Thoracic aorta (tissue), 2 donors: ENCODE measurements at regions not wholly inside any gene's neighbourhood (a gene's known extent, or its start where the extent isn't known, plus 50 kb on each side); places are given as distances from the start of the nearest gene placed in this dataset.
"Not testable (repeated sequence)": the region's sequence is repeated elsewhere in the genome, so short reads cannot be mapped to it uniquely, and the experiment has no call there.

ENCODE experiments used
- ATAC-seq: fragments of 150-250 bp; one replicate; pipeline ENCODE4 v1.8.0; 2017; ENCODE audit warnings: low read depth; ENCODE audit not compliant: insufficient number of reproducible peaks, low FRiP score
- DNase-seq: peaks from one replicate; pipeline ENCODE4 v3.0.0-alpha.2; 2020; ENCODE audit warnings: low spot score
- H3K27ac ChIP-seq, 2 donors: fragments of 200-600 bp; sonication (generic); 1 replicate in 1 of 2; 2 replicates in 1 of 2; pipeline ENCODE4 v1.5.1; 2016; ENCODE audit warnings: mild to moderate bottlenecking in 2 of 2, moderate library complexity in 2 of 2
- H3K27me3 ChIP-seq: fragments of 200-600 bp; sonication (generic); replicated peaks from 2 replicates; pipeline ENCODE4 v1.6.0; 2016; ENCODE audit warnings: mild to moderate bottlenecking; ENCODE audit not compliant: insufficient read depth
- H3K36me3 ChIP-seq: fragments of 200-600 bp; sonication (generic); one replicate; pipeline ENCODE4 v1.5.1; 2016
- H3K4me1 ChIP-seq, 2 donors: fragments of 200-600 bp; sonication (generic); 1 replicate in 1 of 2; 2 replicates in 1 of 2; pipeline versions ENCODE4 v1.5.1 to v1.6.0; 2016; ENCODE audit warnings: low read depth in 2 of 2, mild to moderate bottlenecking in 1 of 2; ENCODE audit not compliant: control insufficient read depth in 1 of 2
- H3K4me3 ChIP-seq: fragments of 200-600 bp; sonication (generic); 2 replicates; pipeline ENCODE4 v1.5.1; 2016; ENCODE audit warnings: mild to moderate bottlenecking
- H3K9me3 ChIP-seq: fragments of 200-600 bp; sonication (generic); 2 replicates; pipeline ENCODE4 v1.5.1; 2016
- CTCF ChIP-seq: fragments of 200-600 bp; sonication (generic); IDR thresholded peaks from one replicate; pipeline ENCODE4 v1.5.1; 2019; ENCODE audit warnings: antibody characterized with exemption

- no peaks in the 10 kb centered on the region for H3K9me3 ChIP-seq
- no peak for DNase-seq
- H3K27me3 ChIP-seq, result no peaks in the 10 kb centered on the region
- no peak overlapping the region for H3K27ac ChIP-seq
- H3K36me3 ChIP-seq, result no peaks in the 10 kb centered on the region
- peaks cover 0 to 20% of the 10 kb centered on the region in 2 donors for H3K4me1 ChIP-seq
- ATAC-seq, result no peak
- no peak overlapping the region for H3K4me3 ChIP-seq
- TF ChIP-seq CTCF, result no peak
Observed at GRCh38 chr3:176219970-176220369, 977.3 kb downstream of the TBL1XR1 start.

GRCh38 chr3:176214758-176215157 is 982.5 kb downstream of the TBL1XR1 start:
- no peak overlapping the region for H3K27ac ChIP-seq
- peaks cover 0 to 20% of the 10 kb centered on the region in 2 donors for H3K4me1 ChIP-seq
- no peak for TF ChIP-seq CTCF
- no peaks in the 10 kb centered on the region for H3K27me3 ChIP-seq
- ATAC-seq, result no peak
- H3K9me3 ChIP-seq, result no peaks in the 10 kb centered on the region
- no peak overlapping the region for H3K4me3 ChIP-seq
- no peaks in the 10 kb centered on the region for H3K36me3 ChIP-seq
- DNase-seq, result no peak

- H3K4me1 ChIP-seq, result peaks cover 0 to 16% of the 10 kb centered on the region in 2 donors
- not testable (repeated sequence) for H3K9me3 ChIP-seq, H3K36me3 ChIP-seq, H3K4me3 ChIP-seq, H3K27me3 ChIP-seq, H3K27ac ChIP-seq, ATAC-seq, DNase-seq
Observed at GRCh38 chr3:176213314-176213713, 984.0 kb downstream of the TBL1XR1 start.

- Histone ChIP-seq H3K36me3 (no peaks in the 10 kb centered on the region), H3K27ac (no peak overlapping the region), H3K27me3 (no peaks in the 10 kb centered on the region), H3K9me3 (no peaks in the 10 kb centered on the region), H3K4me1 (no peaks in the 10 kb centered on the region), H3K4me3 (no peak overlapping the region)
- DNase-seq (no peak), ATAC-seq (no peak)
- no peak for TF ChIP-seq CTCF
Observed at GRCh38 chr3:176208915-176209314, 988.4 kb downstream of the TBL1XR1 start.

- H3K4me3 ChIP-seq, result no peak overlapping the region
- DNase-seq (no peak), ATAC-seq (no peak)
- H3K27ac ChIP-seq, result no peak overlapping the region
- no peaks in the 10 kb centered on the region for H3K9me3 ChIP-seq
- H3K36me3 ChIP-seq, result no peaks in the 10 kb centered on the region
- TF ChIP-seq CTCF, result no peak
- H3K4me1 ChIP-seq, result peaks cover 0 to 4% of the 10 kb centered on the region in 2 donors
- no peaks in the 10 kb centered on the region for H3K27me3 ChIP-seq
Observed at GRCh38 chr3:176208283-176208682, 989.0 kb downstream of the TBL1XR1 start.

- H3K27ac ChIP-seq, result no peak overlapping the region
- DNase-seq (no peak), ATAC-seq (no peak)
- H3K27me3 ChIP-seq, result no peaks in the 10 kb centered on the region
- no peaks in the 10 kb centered on the region for H3K36me3 ChIP-seq
- H3K4me1 ChIP-seq, result peaks cover 0 to 7% of the 10 kb centered on the region in 2 donors
- TF ChIP-seq CTCF, result no peak
- no peak overlapping the region for H3K4me3 ChIP-seq
- H3K9me3 ChIP-seq, result no peaks in the 10 kb centered on the region
Observed at GRCh38 chr3:176206809-176207208, 990.5 kb downstream of the TBL1XR1 start.
